HT-29 (cell line): ENCODE measurements at regions not wholly inside any gene's neighbourhood (a gene's known extent, or its start where the extent isn't known, plus 50 kb on each side); places are given as distances from the start of the nearest gene placed in this dataset.
"Not testable (repeated sequence)": the region's sequence is repeated elsewhere in the genome, so short reads cannot be mapped to it uniquely, and the experiment has no call there.

Source experiments
- DNase-seq: peaks from one replicate; pipeline ENCODE4 v3.0.0-alpha.2; 2015; ENCODE audit warnings: low spot score

DNA sequence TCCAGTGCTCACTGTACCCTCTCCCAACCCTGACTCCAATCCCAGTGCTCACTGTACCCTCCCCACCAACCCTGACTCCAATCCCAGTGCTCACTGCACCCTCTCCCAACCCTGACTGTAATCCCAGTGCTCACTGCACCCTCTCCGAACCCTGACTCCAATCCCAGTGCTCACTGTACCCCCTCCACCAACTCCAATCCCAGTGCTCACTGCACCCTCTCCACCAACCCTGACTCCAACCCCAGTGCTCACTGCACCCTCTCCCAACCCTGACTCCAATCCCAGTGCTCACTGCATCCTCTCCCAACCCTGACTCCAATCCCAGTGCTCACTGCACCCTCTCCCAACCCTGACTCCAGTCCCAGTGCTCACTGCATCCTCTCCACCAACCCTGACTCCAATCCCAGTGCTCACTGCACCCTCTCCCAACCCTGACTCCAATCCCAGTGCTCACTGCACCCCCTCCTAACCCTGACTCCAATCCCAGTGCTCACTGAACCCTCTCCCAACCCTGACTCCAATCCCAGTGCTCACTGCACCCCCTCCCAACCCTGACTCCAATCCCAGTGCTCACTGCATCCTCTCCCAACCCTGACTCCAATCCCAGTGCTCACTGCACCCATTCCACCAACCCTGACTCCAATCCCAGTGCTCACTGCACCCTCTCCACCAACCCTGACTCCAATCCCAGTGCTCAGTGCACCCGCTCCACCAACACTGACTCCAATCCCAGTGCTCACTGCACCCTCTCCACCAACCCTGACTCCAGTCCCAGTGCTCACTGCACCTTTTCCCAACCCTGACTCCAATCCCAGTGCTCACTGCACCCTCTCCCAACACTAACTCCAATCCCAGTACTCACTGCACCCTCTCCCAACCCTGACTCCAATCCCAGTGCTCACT is 136.3 kb upstream of the ZNF618 start:
- not testable (repeated sequence) for DNase-seq

DNA sequence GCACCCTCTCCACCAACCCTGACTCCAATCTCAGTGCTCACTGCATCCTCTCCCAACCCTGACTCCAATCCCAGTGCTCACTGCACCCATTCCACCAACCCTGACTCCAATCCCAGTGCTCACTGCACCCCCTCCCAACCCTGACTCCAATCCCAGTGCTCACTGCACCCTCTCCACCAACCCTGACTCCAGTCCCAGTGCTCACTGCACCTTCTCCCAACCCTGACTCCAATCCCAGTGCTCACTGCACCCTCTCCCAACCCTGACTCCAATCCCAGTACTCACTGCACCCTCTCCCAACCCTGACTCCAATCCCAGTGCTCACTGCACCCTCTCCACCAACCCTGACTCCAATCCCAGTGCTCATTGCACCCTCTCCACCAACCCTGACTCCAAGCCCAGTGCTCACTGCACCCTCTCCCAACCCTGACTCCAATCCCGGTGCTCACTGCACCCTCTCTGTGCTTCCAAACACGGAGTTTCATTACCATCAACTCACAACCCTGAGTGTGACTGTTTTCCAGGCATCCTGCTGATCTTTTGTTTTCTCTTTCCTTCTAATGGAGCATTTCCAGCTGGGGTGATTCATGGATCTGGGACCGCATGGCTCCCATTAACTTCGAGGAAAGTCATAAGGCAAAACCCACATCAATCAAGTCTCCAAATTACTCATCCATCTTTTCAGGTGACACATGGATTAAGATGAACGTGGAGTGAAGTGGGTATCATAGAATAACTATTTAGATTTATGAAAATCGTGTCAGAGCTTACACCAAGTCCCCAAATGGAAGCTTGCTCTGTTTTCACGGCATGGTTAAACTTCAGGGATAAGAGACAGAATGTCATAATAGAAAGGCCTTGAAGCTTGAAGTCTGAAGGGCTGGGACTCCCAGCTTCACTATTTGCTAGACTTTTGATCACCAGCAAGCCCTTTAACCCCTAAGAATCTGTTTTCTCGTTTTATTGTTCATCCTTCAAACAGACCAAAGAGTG is 135.3 kb upstream of the ZNF618 start:
- peak; percentile 21 for DNase-seq

- DNase-seq: no peak
Measured at GRCh38 chr9:113741886-113742854, 133.9 kb upstream of the ZNF618 start.

DNA sequence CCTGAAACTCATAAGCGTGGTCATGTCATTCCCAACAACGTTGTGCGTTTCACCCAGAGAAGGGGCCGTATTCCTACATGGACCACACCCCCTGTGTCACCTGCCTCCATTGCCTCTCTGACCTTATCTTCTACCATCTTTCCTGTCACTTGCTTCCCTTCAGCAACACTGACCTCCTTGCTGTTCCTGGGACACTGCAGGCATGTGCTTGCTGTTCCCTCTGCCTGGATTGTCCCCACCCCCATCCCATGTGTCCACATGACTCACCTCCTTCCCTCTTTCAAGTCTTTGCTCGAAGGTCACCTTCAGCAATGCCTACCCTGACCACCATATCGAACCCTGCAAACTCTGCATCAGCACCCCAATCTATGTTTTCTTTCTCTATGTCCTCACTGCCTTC is 133.2 kb upstream of the ZNF618 start:
- no peak for DNase-seq

DNA sequence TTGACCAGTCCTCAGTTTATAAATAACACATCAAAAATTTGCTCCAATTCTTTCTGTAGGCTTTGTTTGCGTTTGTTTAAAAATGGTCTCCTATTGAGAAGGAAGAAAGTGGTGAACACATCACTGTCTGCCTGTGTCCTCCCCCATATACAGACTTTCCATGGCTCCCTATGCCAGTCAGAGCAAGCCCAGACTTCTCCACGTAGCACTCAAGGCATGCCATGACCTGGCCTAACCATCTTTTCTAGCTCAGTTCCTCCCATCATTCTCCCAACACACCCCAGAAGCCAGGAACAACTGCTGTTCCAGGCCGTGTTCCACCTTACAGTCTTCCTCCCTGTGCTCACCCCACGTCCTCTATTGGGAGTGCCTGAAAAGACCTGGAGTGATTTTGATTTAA is 129.6 kb upstream of the ZNF618 start:
- DNase-seq: no peak

DNA sequence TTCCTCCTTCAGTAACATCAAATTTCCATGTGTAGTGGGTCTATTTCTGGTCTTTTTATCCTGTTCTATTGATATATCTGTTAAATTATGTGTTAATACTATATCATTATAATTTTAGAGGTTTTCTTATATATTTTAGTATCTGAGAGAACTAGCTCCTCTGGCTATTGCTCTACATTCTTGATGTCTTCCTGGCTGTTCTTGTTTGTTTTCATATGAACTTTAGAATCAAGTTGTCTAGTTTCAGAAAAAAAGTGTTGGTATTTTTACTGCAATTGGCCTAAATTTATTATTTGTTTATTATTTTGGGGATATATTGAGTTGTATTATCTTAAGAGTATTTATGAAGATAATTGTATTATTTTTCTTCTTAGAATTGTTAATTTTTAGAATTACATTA is 128.0 kb upstream of the ZNF618 start:
- DNase-seq: no peak

GRCh38 chr9:113753398-113754119 is 122.5 kb upstream of the ZNF618 start:
- no peak for DNase-seq

- DNase-seq: no peak
Measured at GRCh38 chr9:113754739-113755138, 121.4 kb upstream of the ZNF618 start.

GRCh38 chr9:113755433-113755832 is 120.7 kb upstream of the ZNF618 start:
- no peak for DNase-seq

DNA sequence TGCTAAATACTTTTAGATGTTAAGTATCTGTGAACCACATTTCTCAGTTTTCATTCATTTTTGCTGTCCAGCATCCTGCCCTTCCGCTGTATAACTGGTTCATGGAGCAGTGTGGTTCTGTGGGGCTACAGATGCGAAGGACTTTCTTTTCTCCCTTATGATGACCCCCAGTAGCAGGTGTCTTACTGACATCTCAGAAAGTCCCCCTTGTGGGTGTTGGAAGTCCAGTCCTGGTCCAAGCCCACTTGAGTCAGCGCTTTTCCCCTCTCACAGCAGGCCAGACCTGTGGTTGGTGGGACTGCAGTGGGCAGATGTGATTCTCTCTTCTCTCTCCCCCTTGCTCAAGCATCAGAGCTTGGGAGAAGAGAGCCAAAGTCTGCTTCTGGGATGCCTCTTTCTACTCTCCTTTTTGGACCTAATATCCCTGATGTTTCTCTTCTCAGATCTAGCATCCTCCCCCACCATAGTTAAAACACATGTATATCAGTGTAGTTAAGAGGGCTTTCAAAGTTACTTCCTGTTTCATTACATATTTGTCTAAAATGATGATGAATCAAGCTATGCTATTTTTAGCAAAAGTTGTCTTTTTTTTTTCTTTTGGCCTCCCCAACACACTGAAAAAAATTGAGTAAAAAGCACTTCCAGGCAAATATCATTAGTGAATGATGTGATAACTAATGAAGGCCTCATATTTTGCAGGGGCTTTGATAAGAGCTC is 119.5 kb upstream of the ZNF618 start:
- no peak for DNase-seq

DNA sequence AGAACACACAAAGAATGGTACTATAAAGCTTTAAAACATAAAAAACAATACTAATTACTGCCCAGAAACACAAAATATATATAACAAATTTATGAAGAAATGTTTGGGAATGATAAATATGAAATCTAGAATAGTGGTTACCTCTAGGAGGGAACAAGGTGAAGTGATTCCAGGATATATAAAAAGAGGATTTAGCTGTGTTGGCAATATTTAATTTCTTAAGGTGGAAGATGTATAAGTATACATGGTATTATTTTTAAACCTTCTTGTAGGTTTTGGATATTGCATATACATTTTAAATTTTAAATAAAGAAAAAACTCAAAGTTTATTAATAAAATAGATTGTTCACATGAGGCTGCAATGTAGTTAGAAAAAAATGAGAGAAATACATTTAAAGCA is 112.7 kb upstream of the ZNF618 start:
- DNase-seq: no peak

GRCh38 chr9:113764572-113764971 is 111.5 kb upstream of the ZNF618 start:
- no peak for DNase-seq

DNA sequence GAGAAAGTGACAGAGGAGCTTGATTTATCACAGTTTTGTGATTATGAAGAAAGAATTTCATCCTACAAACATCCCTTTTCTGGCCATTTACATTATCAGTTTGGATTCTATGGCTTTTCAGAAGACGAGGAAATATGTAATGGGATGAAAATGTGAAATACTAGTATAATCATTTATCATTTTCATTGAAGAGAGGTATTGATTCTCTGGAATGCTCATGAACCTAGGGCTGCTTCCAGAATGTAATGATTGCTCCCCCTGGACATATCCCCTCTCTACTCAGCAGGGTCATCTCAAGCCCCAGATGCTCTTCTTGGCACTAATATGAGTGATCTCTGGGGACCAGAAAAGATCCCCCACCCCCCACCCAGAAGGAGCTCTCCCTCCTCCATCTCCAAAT is 106.7 kb upstream of the ZNF618 start:
- DNase-seq: no peak

- no peak for DNase-seq
Measured at GRCh38 chr9:113770396-113770795, 105.7 kb upstream of the ZNF618 start.

DNA sequence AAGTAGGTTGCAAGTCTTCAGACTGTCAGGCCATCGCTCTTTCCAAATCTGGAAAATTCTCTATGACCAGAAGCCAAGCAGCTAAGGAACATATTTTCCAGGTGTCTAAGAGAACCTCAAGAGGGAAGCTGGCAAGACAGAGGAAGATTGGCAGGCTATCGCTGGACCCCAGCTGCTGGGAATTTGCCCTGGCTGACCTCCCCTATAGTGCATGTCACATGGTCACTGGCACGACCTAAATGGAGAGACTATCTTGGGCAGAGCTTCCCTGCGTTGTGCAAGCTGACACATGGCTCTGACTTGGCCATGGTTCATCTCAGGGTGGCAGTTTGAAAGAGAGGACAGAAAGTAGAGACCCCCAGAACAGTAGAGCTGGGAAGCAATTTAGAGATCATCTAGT is 104.9 kb upstream of the ZNF618 start:
- no peak for DNase-seq

DNA sequence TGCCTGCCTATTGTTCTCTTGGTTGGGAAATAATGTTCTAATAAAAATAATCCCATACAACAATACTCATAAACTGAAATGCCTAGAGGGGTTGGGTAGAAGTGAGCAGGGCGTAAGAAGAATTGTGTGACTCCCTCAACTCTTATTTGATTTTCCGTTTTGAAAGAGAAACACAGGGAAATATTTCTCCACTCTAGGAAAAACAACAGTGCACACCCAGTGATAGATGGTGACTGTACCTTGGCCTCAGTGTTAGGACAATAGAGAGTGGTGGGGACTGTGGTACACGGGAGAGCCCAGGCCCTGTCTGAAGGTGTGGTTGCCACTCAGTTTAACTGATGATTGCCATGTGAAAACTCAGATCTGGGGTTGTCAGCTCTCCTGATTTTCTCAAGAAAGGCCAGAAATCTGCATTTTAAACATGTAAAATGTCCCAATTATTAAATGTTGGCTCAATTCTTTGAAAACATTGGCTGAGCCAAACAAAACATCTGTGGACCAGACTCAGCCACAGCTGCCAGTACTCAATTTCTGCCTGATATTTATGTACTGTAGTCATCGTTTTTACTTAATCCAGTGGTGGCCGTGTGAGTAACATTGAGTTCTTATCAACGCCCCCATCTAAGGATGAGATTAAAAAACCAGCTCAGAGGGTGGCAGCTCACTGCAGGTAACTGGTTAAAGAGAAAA is 103.8 kb upstream of the ZNF618 start:
- no peak for DNase-seq

- no peak for DNase-seq
Measured at GRCh38 chr9:113774963-113775362, 101.1 kb upstream of the ZNF618 start.

DNA sequence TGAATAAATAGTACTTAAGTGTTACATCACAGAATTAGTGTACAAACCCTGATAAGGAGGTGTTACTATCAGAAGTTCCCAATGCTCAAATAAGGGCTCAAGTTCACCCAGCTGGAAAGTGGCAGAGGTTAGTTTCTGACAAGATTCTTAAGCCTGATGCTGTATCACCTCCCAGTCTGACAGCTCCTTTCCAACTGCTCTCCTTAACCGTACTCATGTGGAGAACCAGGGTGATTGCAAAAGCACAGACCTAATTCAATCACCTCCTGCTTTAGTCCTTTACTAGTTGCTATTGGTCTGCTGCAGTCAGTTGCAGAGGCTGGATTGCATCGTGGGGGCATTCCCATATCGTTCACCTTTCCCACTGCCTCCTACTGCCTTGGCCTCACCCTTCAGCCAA is 100.4 kb upstream of the ZNF618 start:
- DNase-seq: no peak

DNA sequence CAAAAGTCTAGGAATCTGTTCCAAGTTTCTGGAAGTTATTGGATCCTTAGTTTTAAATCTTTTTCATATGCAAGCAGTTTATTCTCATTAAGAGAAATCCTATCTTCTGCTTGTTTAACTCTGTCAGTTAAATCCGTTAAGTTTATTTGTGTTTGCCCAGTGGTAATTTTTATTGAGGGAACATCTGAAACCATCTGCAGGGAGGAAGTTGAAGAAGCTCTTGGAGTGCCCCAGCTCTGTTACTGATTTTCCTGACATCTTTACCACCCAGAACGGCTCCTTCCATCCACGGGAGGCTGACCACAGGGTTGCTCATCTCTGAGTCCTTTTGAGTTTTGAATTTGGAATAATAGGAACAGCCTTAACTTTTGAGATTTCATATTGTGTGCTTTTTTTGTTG is 99.9 kb upstream of the ZNF618 start:
- no peak for DNase-seq
